ENCODE measurements at regions not wholly inside any gene's neighbourhood (a gene's known extent, or its start where the extent isn't known, plus 50 kb on each side); places are given as distances from the start of the nearest gene placed in this dataset.

- no peak for DNase-seq (ENCODE audit: low read depth)
These were observed 267.4 kb upstream of the HMGA2 start for GRCh38 chr12:65556676-65557437.

- DNase-seq (ENCODE audit: low read depth): no peak
These were observed 266.7 kb upstream of the HMGA2 start for GRCh38 chr12:65557438-65558181.

- DNase-seq (ENCODE audit: low read depth): no peak
These were observed 264.0 kb upstream of the HMGA2 start for GRCh38 chr12:65560286-65560685.

- no peak for DNase-seq (ENCODE audit: low read depth)
These were observed 262.4 kb upstream of the HMGA2 start for GRCh38 chr12:65561798-65562382.

- DNase-seq (ENCODE audit: low read depth): peak; percentile 87
These were observed 258.4 kb upstream of the HMGA2 start for GRCh38 chr12:65565601-65566560.

GRCh38 chr12:65566751-65567150 lies 257.5 kb upstream of the HMGA2 start:
- DNase-seq (ENCODE audit: low read depth): no peak

GRCh38 chr12:65567820-65568219 lies 256.5 kb upstream of the HMGA2 start:
- DNase-seq (ENCODE audit: low read depth): no peak

GRCh38 chr12:65568517-65568916 lies 255.8 kb upstream of the HMGA2 start:
- DNase-seq (ENCODE audit: low read depth): no peak

GRCh38 chr12:65570451-65571130 lies 253.7 kb upstream of the HMGA2 start:
- no peak for DNase-seq (ENCODE audit: low read depth)

GRCh38 chr12:65574867-65575266 lies 249.4 kb upstream of the HMGA2 start:
- no peak for DNase-seq (ENCODE audit: low read depth)

GRCh38 chr12:65584016-65584415 lies 240.3 kb upstream of the HMGA2 start:
- no peak for DNase-seq (ENCODE audit: low read depth)

GRCh38 chr12:65585648-65586602 lies 238.4 kb upstream of the HMGA2 start:
- no peak for DNase-seq (ENCODE audit: low read depth)

- DNase-seq (ENCODE audit: low read depth): no peak
These were observed 237.5 kb upstream of the HMGA2 start for GRCh38 chr12:65586796-65587195.

GRCh38 chr12:65590318-65590717 lies 234.0 kb upstream of the HMGA2 start:
- DNase-seq (ENCODE audit: low read depth): no peak

- no peak for DNase-seq (ENCODE audit: low read depth)
These were observed 231.9 kb upstream of the HMGA2 start for GRCh38 chr12:65592416-65592815.

- peak; percentile 60 for DNase-seq (ENCODE audit: low read depth)
These were observed 231.0 kb upstream of the HMGA2 start for GRCh38 chr12:65593239-65593701.

- DNase-seq (ENCODE audit: low read depth): no peak
These were observed 229.9 kb upstream of the HMGA2 start for GRCh38 chr12:65594409-65594808.

- DNase-seq (ENCODE audit: low read depth): no peak
These were observed 229.2 kb upstream of the HMGA2 start for GRCh38 chr12:65595016-65595560.

- no peak for DNase-seq (ENCODE audit: low read depth)
These were observed 227.7 kb upstream of the HMGA2 start for GRCh38 chr12:65596514-65597091.

Measured in GM04504 (cell line).